ENCODE measurements at regions not wholly inside any gene's neighbourhood (a gene's known extent, or its start where the extent isn't known, plus 50 kb on each side); places are given as distances from the start of the nearest gene placed in this dataset.

- TF ChIP-seq CREB1 (IDR thresholded peaks at IDR 0.05; ENCODE audit: low read depth): no peak
- no peak for TF ChIP-seq EZH2 (IDR thresholded peaks at IDR 0.05; ENCODE audit: borderline replicate concordance, control insufficient read depth, low read depth, low read length)
- TF ChIP-seq RAD21 (IDR thresholded peaks at IDR 0.05; ENCODE audit: insufficient read depth, low read depth, low read length): no peak
- no peak for TF ChIP-seq TAF1 (IDR thresholded peaks at IDR 0.05; ENCODE audit: borderline replicate concordance, low read depth, low read length)
- TF ChIP-seq HDAC2 (IDR thresholded peaks at IDR 0.05): no peak
- no peak for TF ChIP-seq SUZ12 (IDR thresholded peaks at IDR 0.05; ENCODE audit: unreplicated experiment)
- no peak for TF ChIP-seq POLR2AphosphoS5 (IDR thresholded peaks at IDR 0.05; ENCODE audit: low read length)
- TF ChIP-seq, protein P1, sequence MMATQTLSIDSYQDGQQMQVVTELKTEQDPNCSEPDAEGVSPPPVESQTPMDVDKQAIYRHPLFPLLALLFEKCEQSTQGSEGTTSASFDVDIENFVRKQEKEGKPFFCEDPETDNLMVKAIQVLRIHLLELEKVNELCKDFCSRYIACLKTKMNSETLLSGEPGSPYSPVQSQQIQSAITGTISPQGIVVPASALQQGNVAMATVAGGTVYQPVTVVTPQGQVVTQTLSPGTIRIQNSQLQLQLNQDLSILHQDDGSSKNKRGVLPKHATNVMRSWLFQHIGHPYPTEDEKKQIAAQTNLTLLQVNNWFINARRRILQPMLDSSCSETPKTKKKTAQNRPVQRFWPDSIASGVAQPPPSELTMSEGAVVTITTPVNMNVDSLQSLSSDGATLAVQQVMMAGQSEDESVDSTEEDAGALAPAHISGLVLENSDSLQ (IDR thresholded peaks at IDR 0.05): no peak
- TF ChIP-seq FOXK2 (IDR thresholded peaks at IDR 0.05): no peak
- TF ChIP-seq POLR2A (IDR thresholded peaks at IDR 0.05; ENCODE audit: low read depth, low read length): no peak
- TF ChIP-seq CTCF (IDR thresholded peaks at IDR 0.05 in 2 of 3, conservative IDR thresholded peaks at IDR 0.05 in 1 of 3; ENCODE audit: control insufficient read depth in 2 of 3, extremely low read depth in 1 of 3, insufficient read depth in 1 of 3, low read depth in 3 of 3, low read length in 3 of 3): no peak
- TF ChIP-seq E4F1 (IDR thresholded peaks at IDR 0.05; ENCODE audit: borderline replicate concordance, partially characterized antibody): no peak
- TF ChIP-seq ZNF274 (IDR thresholded peaks at IDR 0.05; ENCODE audit: insufficient read depth, insufficient read length): no peak
- TF ChIP-seq NRF1 (conservative IDR thresholded peaks at IDR 0.05; ENCODE audit: low read depth, low read length): no peak
Observed at GRCh38 chr2:63791387-63791786, 50.3 kb upstream of the UGP2 start.

Data from GM12878 (cell line).